Activated CD8-positive, alpha-beta memory T cell treated with anti-CD3 and anti-CD28 coated beads for 48 hours (primary cell): ENCODE measurements at regions not wholly inside any gene's neighbourhood (a gene's known extent, or its start where the extent isn't known, plus 50 kb on each side); places are given as distances from the start of the nearest gene placed in this dataset.

Experiments used
- DNase-seq, 3 experiments: peaks; one replicate each; pipeline ENCODE4 v3.0.0-alpha.2; 2020; ENCODE audit warnings: low read depth in 2 of 3, low spot score in 2 of 3

- no peak for DNase-seq
These were observed 51.6 kb upstream of the NLRP1 start for GRCh38 chr17:5635949-5636348.

- no peak for DNase-seq
These were observed 54.3 kb upstream of the NLRP1 start for GRCh38 chr17:5638596-5638995.

GRCh38 chr17:5640726-5641125 lies 56.4 kb upstream of the NLRP1 start:
- no peak for DNase-seq

GRCh38 chr17:5642752-5643151 lies 58.4 kb upstream of the NLRP1 start:
- DNase-seq = no peak

- DNase-seq = no peak
These were observed 59.8 kb upstream of the NLRP1 start for GRCh38 chr17:5644065-5644464.

GRCh38 chr17:5651348-5651747 lies 67.0 kb upstream of the NLRP1 start:
- DNase-seq = no peak

- DNase-seq = no peak
These were observed 77.3 kb upstream of the NLRP1 start for GRCh38 chr17:5661491-5662125.

GRCh38 chr17:5662409-5663085 lies 78.2 kb upstream of the NLRP1 start:
- DNase-seq = no peak

GRCh38 chr17:5665164-5665563 lies 80.9 kb upstream of the NLRP1 start:
- no peak for DNase-seq

GRCh38 chr17:5667871-5668270 lies 83.6 kb upstream of the NLRP1 start:
- no peak for DNase-seq

GRCh38 chr17:5668557-5669138 lies 84.3 kb upstream of the NLRP1 start:
- no peak for DNase-seq

- no peak for DNase-seq
These were observed 84.9 kb upstream of the NLRP1 start for GRCh38 chr17:5669191-5669590.

GRCh38 chr17:5672141-5672540 lies 87.8 kb upstream of the NLRP1 start:
- no peak for DNase-seq

GRCh38 chr17:5672815-5673430 lies 88.6 kb upstream of the NLRP1 start:
- DNase-seq = no peak

- no peak for DNase-seq
These were observed 91.5 kb upstream of the NLRP1 start for GRCh38 chr17:5675625-5676421.

- DNase-seq = no peak
These were observed 93.3 kb upstream of the NLRP1 start for GRCh38 chr17:5677620-5678019.

- no peak for DNase-seq
These were observed 93.9 kb upstream of the NLRP1 start for GRCh38 chr17:5678171-5678570.

GRCh38 chr17:5680766-5681165 lies 96.5 kb upstream of the NLRP1 start:
- no peak for DNase-seq

- no peak for DNase-seq
These were observed 98.9 kb upstream of the NLRP1 start for GRCh38 chr17:5683241-5683640.

GRCh38 chr17:5686074-5686635 lies 101.8 kb upstream of the NLRP1 start:
- no peak for DNase-seq

- no peak for DNase-seq
These were observed 103.3 kb upstream of the NLRP1 start for GRCh38 chr17:5687646-5688045.
